HG03060 (cell line): ENCODE measurements at regions not wholly inside any gene's neighbourhood (a gene's known extent, or its start where the extent isn't known, plus 50 kb on each side); places are given as distances from the start of the nearest gene placed in this dataset.

Source experiments
- ATAC-seq: cut with Tn5 transposase; IDR thresholded peaks from one replicate; pipeline ENCODE4 v1.9.1; 2021; ENCODE audit warnings: low read depth, moderate number of reproducible peaks; ENCODE audit not compliant: unreplicated experiment

GRCh38 chr3:178406206-178406605 is 130.0 kb upstream of the KCNMB2 start:
- ATAC-seq = no peak

- ATAC-seq = no peak
Observed at GRCh38 chr3:178415384-178415783, 120.9 kb upstream of the KCNMB2 start.

- ATAC-seq = no peak
Observed at GRCh38 chr3:178417736-178418135, 118.5 kb upstream of the KCNMB2 start.

GRCh38 chr3:178419071-178419470 is 117.2 kb upstream of the KCNMB2 start:
- no peak for ATAC-seq

- ATAC-seq = no peak
Observed at GRCh38 chr3:178420033-178420432, 116.2 kb upstream of the KCNMB2 start.

- no peak for ATAC-seq
Observed at GRCh38 chr3:178421069-178421468, 115.2 kb upstream of the KCNMB2 start.

GRCh38 chr3:178422406-178422805 is 113.8 kb upstream of the KCNMB2 start:
- ATAC-seq = no peak

GRCh38 chr3:178428037-178428436 is 108.2 kb upstream of the KCNMB2 start:
- ATAC-seq = no peak

GRCh38 chr3:178434206-178434805 is 101.9 kb upstream of the KCNMB2 start:
- ATAC-seq = no peak

- ATAC-seq = no peak
Observed at GRCh38 chr3:178435575-178435974, 100.7 kb upstream of the KCNMB2 start.

- ATAC-seq = peak; percentile 36
Observed at GRCh38 chr3:178436773-178437172, 99.5 kb upstream of the KCNMB2 start.

GRCh38 chr3:178437236-178437635 is 99.0 kb upstream of the KCNMB2 start:
- no peak for ATAC-seq

- no peak for ATAC-seq
Observed at GRCh38 chr3:178439504-178439903, 96.7 kb upstream of the KCNMB2 start.

GRCh38 chr3:178440043-178440442 is 96.2 kb upstream of the KCNMB2 start:
- ATAC-seq = no peak

- no peak for ATAC-seq
Observed at GRCh38 chr3:178443634-178444033, 92.6 kb upstream of the KCNMB2 start.

- no peak for ATAC-seq
Observed at GRCh38 chr3:178445139-178445538, 91.1 kb upstream of the KCNMB2 start.

GRCh38 chr3:178446059-178446458 is 90.2 kb upstream of the KCNMB2 start:
- no peak for ATAC-seq

GRCh38 chr3:178450476-178450875 is 85.8 kb upstream of the KCNMB2 start:
- no peak for ATAC-seq

GRCh38 chr3:178451799-178452198 is 84.4 kb upstream of the KCNMB2 start:
- ATAC-seq = no peak

GRCh38 chr3:178454726-178455125 is 81.5 kb upstream of the KCNMB2 start:
- no peak for ATAC-seq

GRCh38 chr3:178455226-178455625 is 81.0 kb upstream of the KCNMB2 start:
- ATAC-seq = no peak

- no peak for ATAC-seq
Observed at GRCh38 chr3:178455946-178456345, 80.3 kb upstream of the KCNMB2 start.
